Caco-2 (cell line): ENCODE measurements at regions not wholly inside any gene's neighbourhood (a gene's known extent, or its start where the extent isn't known, plus 50 kb on each side); places are given as distances from the start of the nearest gene placed in this dataset.
"Not testable (repeated sequence)": the region's sequence is repeated elsewhere in the genome, so short reads cannot be mapped to it uniquely, and the experiment has no call there.

ENCODE experiments used
- BruUV-seq: library from RNA; stranded (reverse); fragments of 400-500 nt; replicated peaks from 2 replicates; lab custom pipeline; 2021; lab: Mats Ljungman, UMichigan
- CTCF ChIA-PET: fragments of 300-600 bp; sonication (Branson Sonifier 250); formaldehyde crosslinking; loops from one replicate; lab custom pipeline; 2022; ENCODE audit warnings: antibody characterized with exemption; lab: Charles Lee
- POLR2A ChIA-PET: fragments of 300-600 bp; sonication (Branson Sonifier 250); formaldehyde crosslinking; loops from one replicate; lab custom pipeline; 2022; ENCODE audit warnings: antibody characterized with exemption; lab: Charles Lee
- DNase-seq, 2 experiments: peaks; one replicate each; pipeline versions ENCODE4 v3.0.0 to v3.0.0-alpha.2; 2020 to 2022
- H3K27me3 ChIP-seq: replicated peaks from 2 replicates; pipeline ENCODE4 v1.6.0; 2011; ENCODE audit warnings: low read length; ENCODE audit not compliant: control insufficient read depth, insufficient read depth
- H3K36me3 ChIP-seq: 2 replicates; pipeline ENCODE4 v1.5.1; 2011; ENCODE audit warnings: low read length; ENCODE audit not compliant: control insufficient read depth, insufficient read depth
- H3K4me1 ChIP-seq: fragments of 250-450 bp; sonication (Bioruptor Pico); 2 replicates; pipeline ENCODE4 v1.5.1; 2020; ENCODE audit warnings: mild to moderate bottlenecking
- H3K4me3 ChIP-seq: 2 replicates; pipeline ENCODE4 v1.5.1; 2011; ENCODE audit warnings: low read depth, mild to moderate bottlenecking, control low read depth, low read length
- H3K9me3 ChIP-seq: fragments of 250-450 bp; sonication (Bioruptor Pico); 2 replicates; pipeline ENCODE4 v1.5.1; 2020; ENCODE audit warnings: mild to moderate bottlenecking, moderate library complexity
- H3K27ac Mint-ChIP-seq: one replicate; pipeline ENCODE4 v1.8.0; 2022; ENCODE audit warnings: mixed read lengths; ENCODE audit not compliant: unreplicated experiment
- H3K27me3 Mint-ChIP-seq: one replicate; pipeline ENCODE4 v1.8.0; 2022; ENCODE audit warnings: mixed read lengths; ENCODE audit not compliant: insufficient read depth, unreplicated experiment
- H3K36me3 Mint-ChIP-seq: one replicate; pipeline ENCODE4 v1.8.0; 2022; ENCODE audit warnings: mild to moderate bottlenecking, mixed read lengths; ENCODE audit not compliant: insufficient read depth, unreplicated experiment
- H3K4me1 Mint-ChIP-seq: one replicate; pipeline ENCODE4 v1.8.0; 2022; ENCODE audit warnings: low read depth, mixed read lengths; ENCODE audit not compliant: unreplicated experiment
- H3K4me3 Mint-ChIP-seq: one replicate; pipeline ENCODE4 v1.8.0; 2022; ENCODE audit warnings: mild to moderate bottlenecking, moderate library complexity, mixed read lengths; ENCODE audit not compliant: unreplicated experiment
- H3K9me3 Mint-ChIP-seq: one replicate; pipeline ENCODE4 v1.8.0; 2022; ENCODE audit warnings: mixed read lengths; ENCODE audit not compliant: unreplicated experiment
- CTCF ChIP-seq, 2 experiments: fragments of 200-600 bp in 1 of 2; IDR thresholded peaks; 1 replicate in 1 of 2; 2 replicates in 1 of 2; pipeline versions ENCODE4 v1.5.1 to v1.8.0; 2011 to 2022; ENCODE audit warnings: antibody characterized with exemption in 1 of 2, control low read depth in 1 of 2, inconsistent platforms in 1 of 2, low read depth in 1 of 2, low read length in 1 of 2, mild to moderate bottlenecking in 1 of 2, moderate library complexity in 1 of 2; ENCODE audit not compliant: insufficient read depth in 1 of 2, severe bottlenecking in 1 of 2, unreplicated experiment in 1 of 2
- intact Hi-C: fragments of 100-400 bp; cut with micrococcal nuclease; formaldehyde crosslinking; loops from one replicate; pipeline ENCODE4 v1.10.0; 2022; ENCODE audit not compliant: unreplicated experiment

- Mint-ChIP-seq H3K4me1 (no peaks in the 10 kb centered on the region), H3K9me3 (peaks cover 14% of the 10 kb centered on the region), H3K36me3 (no peaks in the 10 kb centered on the region), H3K27ac (no peak overlapping the region), H3K27me3 (no peaks in the 10 kb centered on the region), H3K4me3 (no peak overlapping the region)
- no peak for TF ChIP-seq CTCF (IDR thresholded peaks at IDR 0.05; ENCODE audit: insufficient read depth in 1 of 2, low read depth in 1 of 2, low read length in 1 of 2, severe bottlenecking in 1 of 2, unreplicated experiment in 1 of 2)
- BruUV-seq = no TSS peak
- intact Hi-C loops = no loop called here
- Histone ChIP-seq H3K4me1 (no peaks in the 10 kb centered on the region), H3K4me3 (no peak overlapping the region), H3K36me3 (no peaks in the 10 kb centered on the region), H3K27me3 (no peaks in the 10 kb centered on the region), H3K9me3 (peaks cover 3% of the 10 kb centered on the region; the same call in 1 of the 2 replicates)
- POLR2A ChIA-PET = no interaction called here
- CTCF ChIA-PET = no interaction called here
- DNase-seq = no peak
Measured at GRCh38 chr12:87406926-87407325, 622.3 kb downstream of the C12orf50 start.

DNA sequence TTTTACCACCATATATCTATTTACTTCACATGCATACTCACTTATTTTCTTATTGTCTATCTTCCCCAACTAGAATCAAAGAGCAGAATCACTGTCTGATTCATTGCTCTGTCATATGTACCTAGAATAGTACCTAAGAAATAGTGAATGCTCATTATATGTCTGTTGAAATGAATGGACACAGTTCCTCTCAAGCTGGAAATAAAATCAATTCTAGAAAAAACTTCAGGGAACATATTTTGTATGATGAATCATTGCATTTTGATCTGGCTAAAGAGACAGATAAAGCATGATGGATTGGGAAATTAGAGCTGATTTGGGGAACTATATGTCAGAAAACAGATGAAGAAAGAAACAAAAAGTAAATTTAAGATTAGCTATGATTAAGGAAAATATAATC lies 623.3 kb downstream of the C12orf50 start:
- POLR2A ChIA-PET = no interaction called here
- no peaks in the 10 kb centered on the region for H3K27me3 Mint-ChIP-seq
- CTCF ChIA-PET = no interaction called here
- H3K9me3 ChIP-seq = no peaks in the 10 kb centered on the region
- no peaks in the 10 kb centered on the region for H3K4me1 Mint-ChIP-seq
- no peak overlapping the region for H3K4me3 Mint-ChIP-seq
- H3K27me3 ChIP-seq = no peaks in the 10 kb centered on the region
- no TSS peak for BruUV-seq
- H3K36me3 ChIP-seq = no peaks in the 10 kb centered on the region
- no peak overlapping the region for H3K27ac Mint-ChIP-seq
- DNase-seq = no peak
- TF ChIP-seq CTCF (IDR thresholded peaks at IDR 0.05; ENCODE audit: insufficient read depth in 1 of 2, low read depth in 1 of 2, low read length in 1 of 2, severe bottlenecking in 1 of 2, unreplicated experiment in 1 of 2) = no peak
- no peaks in the 10 kb centered on the region for H3K36me3 Mint-ChIP-seq
- H3K9me3 Mint-ChIP-seq = peaks cover 4% of the 10 kb centered on the region
- intact Hi-C loops = no loop called here
- H3K4me1 ChIP-seq = no peaks in the 10 kb centered on the region
- no peak overlapping the region for H3K4me3 ChIP-seq

- BruUV-seq, POLR2A ChIA-PET: not testable (repeated sequence)
Measured at GRCh38 chr12:87394168-87394567, 635.0 kb downstream of the C12orf50 start.

GRCh38 chr12:87388376-87388775 lies 640.8 kb downstream of the C12orf50 start:
- Mint-ChIP-seq H3K36me3 (no peaks in the 10 kb centered on the region), H3K27ac (no peak overlapping the region), H3K27me3 (no peaks in the 10 kb centered on the region), H3K9me3 (no peaks in the 10 kb centered on the region), H3K4me3 (no peak overlapping the region), H3K4me1 (peaks cover 12% of the 10 kb centered on the region)
- no peaks in the 10 kb centered on the region for H3K36me3 ChIP-seq
- no peak for DNase-seq
- no TSS peak for BruUV-seq
- no peaks in the 10 kb centered on the region for H3K9me3 ChIP-seq
- POLR2A ChIA-PET = no interaction called here
- H3K4me1 ChIP-seq = no peaks in the 10 kb centered on the region
- H3K27me3 ChIP-seq = no peaks in the 10 kb centered on the region
- intact Hi-C loops = no loop called here
- CTCF ChIA-PET = no interaction called here
- no peak overlapping the region for H3K4me3 ChIP-seq
- no peak for TF ChIP-seq CTCF (IDR thresholded peaks at IDR 0.05; ENCODE audit: insufficient read depth in 1 of 2, low read depth in 1 of 2, low read length in 1 of 2, severe bottlenecking in 1 of 2, unreplicated experiment in 1 of 2)

More at GRCh38 chr12:87394168-87394567, 635.0 kb downstream of the C12orf50 start:
- DNase-seq, H3K27me3 ChIP-seq, intact Hi-C loops, H3K9me3 Mint-ChIP-seq, H3K4me1 ChIP-seq, H3K9me3 ChIP-seq, H3K4me3 ChIP-seq, H3K4me3 Mint-ChIP-seq, H3K27me3 Mint-ChIP-seq, H3K36me3 Mint-ChIP-seq, H3K27ac Mint-ChIP-seq, CTCF ChIA-PET, H3K4me1 Mint-ChIP-seq, H3K36me3 ChIP-seq: not testable (repeated sequence)
